OCI-LY3 (cell line): ENCODE measurements at regions not wholly inside any gene's neighbourhood (a gene's known extent, or its start where the extent isn't known, plus 50 kb on each side); places are given as distances from the start of the nearest gene placed in this dataset.
A peak's percentile ranks its signal among the peaks of the same experiment; 100 is the strongest.

Experiments used
- H2AFZ ChIP-seq: fragments of 200-600, 300-600 bp; shearing (Covaris generic); 2 replicates; pipeline ENCODE4 v1.6.0; 2014; ENCODE audit warnings: antibody characterized with exemption, low read depth, low read length
- H3K27ac ChIP-seq: fragments of 200-600, 300-600 bp; sonication (generic); 2 replicates; pipeline ENCODE4 v1.5.1; 2014; ENCODE audit warnings: mild to moderate bottlenecking, low read length, moderate library complexity, mixed read lengths
- H3K27me3 ChIP-seq: fragments of 200-600, 300-600 bp; sonication (generic); 2 replicates; pipeline ENCODE4 v1.6.1; 2014; ENCODE audit warnings: low read depth, low read length, mixed read lengths
- H3K36me3 ChIP-seq: fragments of 200-600, 300-600 bp; sonication (generic); replicated peaks from 2 replicates; pipeline ENCODE3; 2014; ENCODE audit warnings: low read depth, low read length, mixed read lengths
- H3K4me1 ChIP-seq: fragments of 300-600, 200-600 bp; sonication (generic); 2 replicates; pipeline ENCODE4 v1.6.1; 2014; ENCODE audit warnings: low read length, mixed read lengths
- H3K4me2 ChIP-seq: fragments of 200-600, 300-600 bp; sonication (generic); 2 replicates; pipeline ENCODE4 v1.6.1; 2014; ENCODE audit warnings: low read length, mixed read lengths
- H3K4me3 ChIP-seq: fragments of 300-600, 200-600 bp; sonication (generic); 2 replicates; pipeline ENCODE4 v1.5.1; 2014; ENCODE audit warnings: antibody characterized with exemption, mild to moderate bottlenecking, low read length, moderate library complexity
- H3K79me2 ChIP-seq: fragments of 300-600, 200-600 bp; shearing (Covaris generic); 2 replicates; pipeline ENCODE4 v1.6.1; 2014; ENCODE audit warnings: mild to moderate bottlenecking, low read length, mixed read lengths
- H3K9ac ChIP-seq: fragments of 300-600, 200-600 bp; shearing (Covaris generic); 2 replicates; pipeline ENCODE4 v1.6.0; 2014; ENCODE audit warnings: mild to moderate bottlenecking, low read length, moderate library complexity
- H3K9me3 ChIP-seq: fragments of 200-600, 300-600 bp; shearing (Covaris generic); 2 replicates; pipeline ENCODE4 v1.6.1; 2014; ENCODE audit warnings: low read length, mixed read lengths; ENCODE audit not compliant: insufficient read depth
- H4K20me1 ChIP-seq: fragments of 200-600, 300-600 bp; sonication (generic); 2 replicates; pipeline ENCODE4 v1.6.1; 2016; ENCODE audit warnings: low read length, mixed read lengths; ENCODE audit not compliant: insufficient read depth
- EZH2phosphoT487 ChIP-seq: fragments of 200-600 bp; shearing (Covaris generic); IDR thresholded peaks from 2 replicates; pipeline ENCODE4 v1.6.1; 2018; ENCODE audit warnings: antibody characterized with exemption, mixed run types, low read depth
- TF ChIP-seq, protein P1 (sequence below): fragments of 200-600, 300-600 bp; sonication (generic); IDR thresholded peaks from 2 replicates; pipeline ENCODE4 v1.5.1; 2014; ENCODE audit warnings: antibody characterized with exemption, low read length, low read depth

DNA sequence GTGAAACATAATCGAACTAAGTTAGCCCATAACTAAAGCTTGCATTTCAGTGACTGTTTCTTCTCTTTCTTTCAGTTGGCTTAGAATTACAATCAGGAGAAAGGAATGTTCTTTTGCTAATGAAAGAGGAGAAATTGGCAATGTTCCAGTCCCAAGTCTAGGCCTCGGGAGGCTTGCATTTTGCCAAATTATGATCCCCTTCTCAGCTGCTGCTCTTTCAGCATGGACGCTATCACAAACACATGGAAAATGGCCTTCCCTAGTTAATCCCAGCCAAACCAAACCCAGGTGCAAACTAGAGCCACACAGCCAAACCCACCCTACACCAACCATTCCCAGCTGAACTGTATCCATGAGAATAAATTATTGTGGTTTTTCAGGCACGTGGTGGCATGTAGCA, 605.2 kb upstream of the LRRTM4 start:
- TF ChIP-seq EZH2phosphoT487, result no peak
- TF ChIP-seq, protein P1, sequence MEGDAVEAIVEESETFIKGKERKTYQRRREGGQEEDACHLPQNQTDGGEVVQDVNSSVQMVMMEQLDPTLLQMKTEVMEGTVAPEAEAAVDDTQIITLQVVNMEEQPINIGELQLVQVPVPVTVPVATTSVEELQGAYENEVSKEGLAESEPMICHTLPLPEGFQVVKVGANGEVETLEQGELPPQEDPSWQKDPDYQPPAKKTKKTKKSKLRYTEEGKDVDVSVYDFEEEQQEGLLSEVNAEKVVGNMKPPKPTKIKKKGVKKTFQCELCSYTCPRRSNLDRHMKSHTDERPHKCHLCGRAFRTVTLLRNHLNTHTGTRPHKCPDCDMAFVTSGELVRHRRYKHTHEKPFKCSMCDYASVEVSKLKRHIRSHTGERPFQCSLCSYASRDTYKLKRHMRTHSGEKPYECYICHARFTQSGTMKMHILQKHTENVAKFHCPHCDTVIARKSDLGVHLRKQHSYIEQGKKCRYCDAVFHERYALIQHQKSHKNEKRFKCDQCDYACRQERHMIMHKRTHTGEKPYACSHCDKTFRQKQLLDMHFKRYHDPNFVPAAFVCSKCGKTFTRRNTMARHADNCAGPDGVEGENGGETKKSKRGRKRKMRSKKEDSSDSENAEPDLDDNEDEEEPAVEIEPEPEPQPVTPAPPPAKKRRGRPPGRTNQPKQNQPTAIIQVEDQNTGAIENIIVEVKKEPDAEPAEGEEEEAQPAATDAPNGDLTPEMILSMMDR, result no peak
- Histone ChIP-seq H3K4me1 (no peaks in the 10 kb centered on the region), H3K27me3 (no peaks in the 10 kb centered on the region), H3K79me2 (no peaks in the 10 kb centered on the region), H3K27ac (no peak overlapping the region), H4K20me1 (no peaks in the 10 kb centered on the region), H3K9ac (no peak overlapping the region), H2AFZ (no peak overlapping the region), H3K9me3 (no peaks in the 10 kb centered on the region), H3K4me2 (no peak overlapping the region), H3K36me3 (no peaks in the 10 kb centered on the region), H3K4me3 (no peak overlapping the region)

DNA sequence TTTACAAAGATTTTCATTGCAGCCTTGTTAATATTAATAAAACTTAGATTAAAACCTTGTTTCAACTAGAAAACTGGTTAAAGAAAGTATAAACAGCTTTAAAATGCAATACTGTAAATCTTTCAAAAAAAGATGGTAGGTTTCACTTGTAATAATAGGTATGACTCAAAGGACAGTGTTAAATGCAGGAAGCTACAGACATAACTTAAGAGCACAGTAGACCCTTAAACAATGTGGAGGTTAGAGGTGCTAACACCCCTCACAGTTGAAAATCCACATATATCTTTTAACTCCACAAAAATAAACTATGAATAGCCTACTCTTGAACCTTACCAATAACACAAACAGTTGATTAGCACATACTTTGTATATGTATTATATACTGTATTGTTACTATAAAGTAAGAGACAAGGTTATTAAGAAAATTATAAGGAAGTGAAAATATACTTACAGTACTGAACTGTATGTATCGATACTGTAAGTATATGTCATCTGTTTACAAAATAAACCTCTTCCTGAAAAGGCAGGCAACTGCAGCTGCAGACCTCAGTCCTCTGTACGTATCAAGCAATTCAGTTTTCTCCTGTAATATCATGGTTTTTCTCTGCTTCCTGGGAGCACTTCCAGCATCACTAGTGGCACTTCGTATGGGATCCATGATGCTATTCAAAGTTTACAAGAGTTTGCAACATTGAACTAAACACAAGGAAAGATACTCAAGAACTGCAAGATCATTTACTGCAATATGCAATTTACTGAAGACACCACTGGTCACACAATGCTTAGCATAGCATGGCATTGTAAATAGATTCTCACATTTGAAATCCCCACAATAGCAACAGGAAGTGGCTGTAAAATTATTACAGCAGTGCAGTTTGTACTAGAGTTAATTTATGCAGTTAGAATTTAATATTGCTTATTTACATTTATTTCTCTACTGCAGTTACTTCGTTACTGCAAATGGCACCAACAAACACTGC, 610.5 kb upstream of the LRRTM4 start:
- Histone ChIP-seq H3K79me2 (no peaks in the 10 kb centered on the region), H3K9ac (no peak overlapping the region), H3K9me3 (no peaks in the 10 kb centered on the region), H2AFZ (peak overlapping the region; percentile 30; the same call in 1 of the 2 replicates), H3K27me3 (no peaks in the 10 kb centered on the region), H3K27ac (no peak overlapping the region), H3K4me1 (0 out of 2 replicates have a peak, but pooled peaks cover 5% of the 10 kb centered on the region), H3K36me3 (no peaks in the 10 kb centered on the region), H3K4me2 (no peak overlapping the region), H4K20me1 (no peaks in the 10 kb centered on the region), H3K4me3 (no peak overlapping the region)
- no peak for TF ChIP-seq EZH2phosphoT487
- TF ChIP-seq, protein P1, result no peak

- Histone ChIP-seq H3K4me2 (no peak overlapping the region), H2AFZ (no peak overlapping the region), H3K79me2 (no peaks in the 10 kb centered on the region), H4K20me1 (no peaks in the 10 kb centered on the region), H3K4me1 (no peaks in the 10 kb centered on the region), H3K27ac (no peak overlapping the region), H3K36me3 (no peaks in the 10 kb centered on the region), H3K27me3 (no peaks in the 10 kb centered on the region), H3K9ac (no peak overlapping the region), H3K9me3 (no peaks in the 10 kb centered on the region), H3K4me3 (no peak overlapping the region)
- no peak for TF ChIP-seq EZH2phosphoT487
- TF ChIP-seq, protein P1, result no peak
Measured at GRCh38 chr2:78145395-78145996, 623.3 kb upstream of the LRRTM4 start.

DNA sequence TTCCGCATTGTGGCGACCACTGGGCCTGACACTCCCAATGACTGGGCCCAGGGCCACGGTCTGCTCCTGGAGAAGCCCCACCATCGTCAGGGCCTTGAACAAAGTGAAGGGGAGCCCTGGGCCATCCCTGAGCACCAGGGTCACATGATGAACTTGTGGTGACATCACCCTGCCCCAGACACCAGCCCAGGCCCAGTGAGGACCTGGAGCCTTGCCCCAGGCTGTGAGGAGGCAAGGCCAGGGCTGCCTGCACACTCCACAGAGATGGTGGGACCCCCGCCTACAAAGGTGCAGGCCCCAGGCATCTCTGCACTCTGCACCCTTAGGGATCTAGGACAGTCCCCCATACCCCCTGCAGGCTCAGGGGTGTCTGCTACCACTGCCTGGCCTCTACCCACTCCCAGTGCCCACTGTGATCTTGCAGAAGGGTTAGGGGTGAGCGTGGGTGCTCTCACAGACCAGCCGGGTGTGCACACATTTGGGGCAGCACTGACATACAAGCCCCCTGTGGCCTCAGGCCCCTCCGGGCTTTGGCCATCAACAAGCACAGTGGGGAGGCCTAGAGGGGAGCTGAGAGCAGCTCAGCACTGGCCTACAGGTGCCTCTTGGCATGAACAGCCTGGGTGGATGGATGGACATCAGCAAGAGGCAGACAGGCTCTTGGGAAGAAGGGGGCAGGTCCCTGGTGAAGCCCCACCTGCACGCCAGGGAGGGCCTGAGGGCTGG, 624.0 kb upstream of the LRRTM4 start:
- Histone ChIP-seq H3K9ac (no peak overlapping the region), H3K4me1 (no peaks in the 10 kb centered on the region), H3K4me2 (no peak overlapping the region), H3K4me3 (no peak overlapping the region), H4K20me1 (no peaks in the 10 kb centered on the region), H3K27ac (no peak overlapping the region), H3K79me2 (no peaks in the 10 kb centered on the region), H2AFZ (no peak overlapping the region), H3K36me3 (no peaks in the 10 kb centered on the region), H3K27me3 (no peaks in the 10 kb centered on the region), H3K9me3 (no peaks in the 10 kb centered on the region)
- TF ChIP-seq EZH2phosphoT487, result no peak
- TF ChIP-seq, protein P1, result no peak
